Neural cell (in vitro differentiated cells): ENCODE measurements at regions not wholly inside any gene's neighbourhood (a gene's known extent, or its start where the extent isn't known, plus 50 kb on each side); places are given as distances from the start of the nearest gene placed in this dataset.
"Not testable (repeated sequence)": the region's sequence is repeated elsewhere in the genome, so short reads cannot be mapped to it uniquely, and the experiment has no call there.

Experiments used
- CTCF ChIP-seq: fragments of 450-650 bp; IDR thresholded peaks from 2 replicates; pipeline ENCODE4 v1.5.1; 2014; ENCODE audit warnings: antibody characterized with exemption, mild to moderate bottlenecking, moderate library complexity; ENCODE audit not compliant: poor library complexity, severe bottlenecking
- EZH2 ChIP-seq: fragments of 200-600, 300-800 bp; shearing (Covaris generic), sonication (generic); IDR thresholded peaks from 2 replicates; pipeline ENCODE4 v1.6.1; 2014; ENCODE audit warnings: antibody characterized with exemption, low read length, borderline replicate concordance, mild to moderate bottlenecking; ENCODE audit not compliant: insufficient read depth, poor library complexity, severe bottlenecking
- MXI1 ChIP-seq: fragments of 450-650 bp; conservative IDR thresholded peaks from 2 replicates; pipeline ENCODE4 v1.6.1; 2014; ENCODE audit warnings: antibody characterized with exemption, mild to moderate bottlenecking; ENCODE audit not compliant: poor library complexity, severe bottlenecking
- POLR2AphosphoS5 ChIP-seq: IDR thresholded peaks from 2 replicates; pipeline ENCODE4 v1.6.1; 2012
- RAD21 ChIP-seq: fragments of 450-650 bp; conservative IDR thresholded peaks from 2 replicates; pipeline ENCODE4 v1.6.1; 2014; ENCODE audit warnings: antibody characterized with exemption, mild to moderate bottlenecking, moderate library complexity
- SMC3 ChIP-seq: fragments of 450-650 bp; conservative IDR thresholded peaks from 2 replicates; pipeline ENCODE4 v1.6.1; 2014; ENCODE audit warnings: antibody characterized with exemption, mild to moderate bottlenecking, moderate library complexity; ENCODE audit not compliant: poor library complexity
- TAF1 ChIP-seq: IDR thresholded peaks from 2 replicates; pipeline ENCODE4 v1.6.1; 2012; ENCODE audit warnings: low read depth

GRCh38 chr7:83716923-83717322, 68.0 kb upstream of the SEMA3E start:
- TF ChIP-seq CTCF, POLR2AphosphoS5, RAD21, TAF1, EZH2, SMC3, MXI1: not testable (repeated sequence)
